ENCODE measurements at regions not wholly inside any gene's neighbourhood (a gene's known extent, or its start where the extent isn't known, plus 50 kb on each side); places are given as distances from the start of the nearest gene placed in this dataset.
"Not testable (repeated sequence)": the region's sequence is repeated elsewhere in the genome, so short reads cannot be mapped to it uniquely, and the experiment has no call there.

GRCh38 chr2:83186105-83186760 is 1272.8 kb downstream of the SUCLG1 start:
- H3K27me3 Mint-ChIP-seq: no peaks in the 10 kb centered on the region
- intact Hi-C loops (cut with micrococcal nuclease): no loop called here
- Histone ChIP-seq H3K4me3 (ENCODE audit: low read length) (no peak overlapping the region), H3K4me1 (ENCODE audit: control insufficient read depth in 2 of 2, insufficient read depth in 2 of 2, low read length in 2 of 2) (no peaks in the 10 kb centered on the region), H3K27me3 (ENCODE audit: control insufficient read depth in 2 of 2, insufficient read depth in 2 of 2, low read length in 2 of 2) (no peaks in the 10 kb centered on the region), H3K36me3 (ENCODE audit: control insufficient read depth in 2 of 3, insufficient read depth in 3 of 3, low read length in 3 of 3) (no peaks in the 10 kb centered on the region), H3K9me3 (ENCODE audit: control insufficient read depth in 2 of 3, low read length in 3 of 3) (no peaks in the 10 kb centered on the region), H3K27ac (ENCODE audit: low read depth, low read length) (no peak overlapping the region)
- DNase-seq (no peak), ATAC-seq (no peak)
- H3K9me3 Mint-ChIP-seq: peaks cover 0 to 10% (median 2%) of the 10 kb centered on the region in 11 donors
- ChIA-PET POLR2A (no interaction called here), CTCF (no interaction called here)
- no peaks in the 10 kb centered on the region for H3K36me3 Mint-ChIP-seq
- no peaks in the 10 kb centered on the region for H3K4me1 Mint-ChIP-seq
- no peak overlapping the region for H3K4me3 Mint-ChIP-seq
- H3K27ac Mint-ChIP-seq: no peak overlapping the region

GRCh38 chr2:83180862-83181530 is 1278.1 kb downstream of the SUCLG1 start:
- not testable (repeated sequence) for H3K4me3 Mint-ChIP-seq

GRCh38 chr2:83176539-83176938 is 1282.5 kb downstream of the SUCLG1 start:
- no peak overlapping the region for H3K27ac Mint-ChIP-seq
- POLR2A ChIA-PET: no interaction called here
- Histone ChIP-seq H3K27ac (ENCODE audit: low read depth, low read length) (no peak overlapping the region), H3K4me3 (ENCODE audit: low read length) (no peak overlapping the region), H3K27me3 (ENCODE audit: control insufficient read depth in 2 of 2, insufficient read depth in 2 of 2, low read length in 2 of 2) (no peaks in the 10 kb centered on the region), H3K36me3 (ENCODE audit: control insufficient read depth in 2 of 3, insufficient read depth in 3 of 3, low read length in 3 of 3) (no peaks in the 10 kb centered on the region), H3K4me1 (ENCODE audit: control insufficient read depth in 2 of 2, insufficient read depth in 2 of 2, low read length in 2 of 2) (no peaks in the 10 kb centered on the region), H3K9me3 (ENCODE audit: control insufficient read depth in 2 of 3, low read length in 3 of 3) (no peaks in the 10 kb centered on the region)
- no peaks in the 10 kb centered on the region for H3K27me3 Mint-ChIP-seq
- no peak for ATAC-seq
- H3K36me3 Mint-ChIP-seq: no peaks in the 10 kb centered on the region
- CTCF ChIA-PET: no interaction called here
- intact Hi-C loops (cut with micrococcal nuclease): no loop called here
- peaks cover 0 to 13% (median 2%) of the 10 kb centered on the region in 11 donors for H3K9me3 Mint-ChIP-seq
- no peak for DNase-seq
- no peaks in the 10 kb centered on the region for H3K4me1 Mint-ChIP-seq
- no peak overlapping the region for H3K4me3 Mint-ChIP-seq

More at GRCh38 chr2:83180862-83181530, 1278.1 kb downstream of the SUCLG1 start:
- H3K27me3 Mint-ChIP-seq; H3K9me3 ChIP-seq (ENCODE audit: control insufficient read depth in 2 of 3, low read length in 3 of 3); H3K36me3 ChIP-seq (ENCODE audit: control insufficient read depth in 2 of 3, insufficient read depth in 3 of 3, low read length in 3 of 3); H3K36me3 Mint-ChIP-seq; H3K27ac Mint-ChIP-seq; POLR2A ChIA-PET; DNase-seq; CTCF ChIA-PET; intact Hi-C loops (cut with micrococcal nuclease); H3K4me1 Mint-ChIP-seq; H3K4me1 ChIP-seq (ENCODE audit: control insufficient read depth in 2 of 2, insufficient read depth in 2 of 2, low read length in 2 of 2); H3K27me3 ChIP-seq (ENCODE audit: control insufficient read depth in 2 of 2, insufficient read depth in 2 of 2, low read length in 2 of 2); ATAC-seq; H3K4me3 ChIP-seq (ENCODE audit: low read length); H3K27ac ChIP-seq (ENCODE audit: low read depth, low read length): not testable (repeated sequence)
- peaks cover 0 to 13% (median 1%) of the 10 kb centered on the region in 11 donors for H3K9me3 Mint-ChIP-seq

- Histone ChIP-seq H3K4me1 (ENCODE audit: control insufficient read depth in 2 of 2, insufficient read depth in 2 of 2, low read length in 2 of 2) (no peaks in the 10 kb centered on the region), H3K27ac (ENCODE audit: low read depth, low read length) (no peak overlapping the region), H3K27me3 (ENCODE audit: control insufficient read depth in 2 of 2, insufficient read depth in 2 of 2, low read length in 2 of 2) (no peaks in the 10 kb centered on the region), H3K4me3 (ENCODE audit: low read length) (no peak overlapping the region), H3K9me3 (ENCODE audit: control insufficient read depth in 2 of 3, low read length in 3 of 3) (no peaks in the 10 kb centered on the region), H3K36me3 (ENCODE audit: control insufficient read depth in 2 of 3, insufficient read depth in 3 of 3, low read length in 3 of 3) (no peaks in the 10 kb centered on the region)
- no peak for DNase-seq
- H3K27ac Mint-ChIP-seq: no peak overlapping the region
- no peak overlapping the region for H3K4me3 Mint-ChIP-seq
- H3K27me3 Mint-ChIP-seq: no peaks in the 10 kb centered on the region
- peaks cover 0 to 24% (median 0%) of the 10 kb centered on the region in 11 donors for H3K9me3 Mint-ChIP-seq
- CTCF ChIA-PET: no interaction called here
- POLR2A ChIA-PET: no interaction called here
- H3K36me3 Mint-ChIP-seq: no peaks in the 10 kb centered on the region
- no peak for ATAC-seq
- intact Hi-C loops (cut with micrococcal nuclease): no loop called here
- H3K4me1 Mint-ChIP-seq: no peaks in the 10 kb centered on the region
Measured at GRCh38 chr2:83172841-83173240, 1286.2 kb downstream of the SUCLG1 start.

- intact Hi-C loops (cut with micrococcal nuclease): no loop called here
- Mint-ChIP-seq H3K36me3 (no peaks in the 10 kb centered on the region), H3K27ac (no peak overlapping the region), H3K4me1 (no peaks in the 10 kb centered on the region), H3K9me3 (peaks cover 0 to 14% (median 0%) of the 10 kb centered on the region in 11 donors), H3K4me3 (no peak overlapping the region), H3K27me3 (no peaks in the 10 kb centered on the region)
- ChIA-PET POLR2A (no interaction called here), CTCF (no interaction called here)
- Histone ChIP-seq H3K27me3 (ENCODE audit: control insufficient read depth in 2 of 2, insufficient read depth in 2 of 2, low read length in 2 of 2) (no peaks in the 10 kb centered on the region), H3K4me1 (ENCODE audit: control insufficient read depth in 2 of 2, insufficient read depth in 2 of 2, low read length in 2 of 2) (no peaks in the 10 kb centered on the region), H3K4me3 (ENCODE audit: low read length) (no peak overlapping the region), H3K36me3 (ENCODE audit: control insufficient read depth in 2 of 3, insufficient read depth in 3 of 3, low read length in 3 of 3) (no peaks in the 10 kb centered on the region), H3K27ac (ENCODE audit: low read depth, low read length) (no peak overlapping the region), H3K9me3 (ENCODE audit: control insufficient read depth in 2 of 3, low read length in 3 of 3) (no peaks in the 10 kb centered on the region)
- no peak for ATAC-seq
- DNase-seq: no peak
Measured at GRCh38 chr2:83168377-83168776, 1290.7 kb downstream of the SUCLG1 start.

GRCh38 chr2:83162421-83162820 is 1296.7 kb downstream of the SUCLG1 start:
- no peak overlapping the region for H3K27ac Mint-ChIP-seq
- H3K27me3 Mint-ChIP-seq: no peaks in the 10 kb centered on the region
- Histone ChIP-seq H3K27me3 (ENCODE audit: control insufficient read depth in 2 of 2, insufficient read depth in 2 of 2, low read length in 2 of 2) (no peaks in the 10 kb centered on the region), H3K27ac (ENCODE audit: low read depth, low read length) (no peak overlapping the region), H3K36me3 (ENCODE audit: control insufficient read depth in 2 of 3, insufficient read depth in 3 of 3, low read length in 3 of 3) (no peaks in the 10 kb centered on the region), H3K9me3 (ENCODE audit: control insufficient read depth in 2 of 3, low read length in 3 of 3) (no peaks in the 10 kb centered on the region), H3K4me1 (ENCODE audit: control insufficient read depth in 2 of 2, insufficient read depth in 2 of 2, low read length in 2 of 2) (no peaks in the 10 kb centered on the region), H3K4me3 (ENCODE audit: low read length) (no peak overlapping the region)
- POLR2A ChIA-PET: no interaction called here
- intact Hi-C loops (cut with micrococcal nuclease): no loop called here
- DNase-seq: no peak
- no peak for ATAC-seq
- H3K4me3 Mint-ChIP-seq: no peak overlapping the region
- CTCF ChIA-PET: no interaction called here
- H3K36me3 Mint-ChIP-seq: no peaks in the 10 kb centered on the region
- H3K4me1 Mint-ChIP-seq: no peaks in the 10 kb centered on the region
- H3K9me3 Mint-ChIP-seq: peaks cover 0 to 23% (median 2%) of the 10 kb centered on the region in 11 donors

GRCh38 chr2:83160571-83160970 is 1298.5 kb downstream of the SUCLG1 start:
- ChIA-PET CTCF (no interaction called here), POLR2A (no interaction called here)
- no peaks in the 10 kb centered on the region for H3K9me3 ChIP-seq (ENCODE audit: control insufficient read depth in 2 of 3, low read length in 3 of 3)
- H3K4me3 ChIP-seq (ENCODE audit: low read length): no peak overlapping the region
- Mint-ChIP-seq H3K9me3 (peaks cover 1 to 31% (median 5%) of the 10 kb centered on the region in 11 donors), H3K4me3 (no peak overlapping the region), H3K27ac (no peak overlapping the region), H3K27me3 (no peaks in the 10 kb centered on the region), H3K4me1 (no peaks in the 10 kb centered on the region), H3K36me3 (no peaks in the 10 kb centered on the region)
- intact Hi-C loops (cut with micrococcal nuclease): no loop called here
- H3K27me3 ChIP-seq (ENCODE audit: control insufficient read depth in 2 of 2, insufficient read depth in 2 of 2, low read length in 2 of 2): no peaks in the 10 kb centered on the region
- DNase-seq (no peak), ATAC-seq (no peak)
- H3K4me1 ChIP-seq (ENCODE audit: control insufficient read depth in 2 of 2, insufficient read depth in 2 of 2, low read length in 2 of 2): no peaks in the 10 kb centered on the region
- H3K36me3 ChIP-seq (ENCODE audit: control insufficient read depth in 2 of 3, insufficient read depth in 3 of 3, low read length in 3 of 3): no peaks in the 10 kb centered on the region
- H3K27ac ChIP-seq (ENCODE audit: low read depth, low read length): no peak overlapping the region
